ENCODE measurements at regions not wholly inside any gene's neighbourhood (a gene's known extent, or its start where the extent isn't known, plus 50 kb on each side); places are given as distances from the start of the nearest gene placed in this dataset.
"Not testable (repeated sequence)": the region's sequence is repeated elsewhere in the genome, so short reads cannot be mapped to it uniquely, and the experiment has no call there.

DNA sequence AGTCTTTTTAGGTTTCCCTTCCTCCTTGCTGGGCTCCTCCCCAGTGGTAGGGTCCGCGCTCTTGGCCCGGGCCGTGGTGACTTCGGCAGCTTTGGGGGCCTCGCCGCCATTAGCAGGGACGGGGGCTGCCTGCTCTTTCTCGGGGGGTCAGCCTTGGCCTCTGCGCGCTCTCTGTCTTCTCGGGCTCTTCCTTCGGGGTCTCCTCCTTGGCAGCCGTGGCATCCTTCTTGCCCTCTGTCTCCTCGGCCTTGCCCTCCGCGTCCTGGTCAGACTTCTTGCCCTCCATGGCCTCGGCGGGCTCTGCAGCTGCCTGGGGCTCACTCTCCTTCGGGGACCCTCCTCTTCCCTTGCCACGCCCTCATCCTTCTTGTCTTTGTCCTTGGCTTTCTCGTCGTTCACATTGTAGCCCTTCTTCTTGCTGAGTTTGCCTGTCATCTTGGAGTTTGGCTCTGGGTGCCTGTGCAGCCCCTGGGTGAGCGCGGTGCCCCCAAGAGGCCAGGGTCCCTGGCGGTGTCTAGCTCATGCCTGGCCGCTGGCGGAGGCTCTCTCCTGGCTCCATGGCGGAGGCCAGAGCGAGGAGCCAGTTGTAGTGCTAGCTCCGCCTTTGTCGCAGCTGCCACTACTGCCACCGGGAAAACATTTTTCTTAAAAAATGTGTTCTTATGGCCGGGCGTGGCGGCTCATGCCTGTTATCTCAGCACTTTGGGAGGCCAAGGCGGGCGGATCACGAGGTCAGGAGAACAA lies 283.0 kb upstream of the SGCG start:
- DNase-seq (ENCODE audit: low read depth in 4 of 4, low spot score in 3 of 4): no peak

DNA sequence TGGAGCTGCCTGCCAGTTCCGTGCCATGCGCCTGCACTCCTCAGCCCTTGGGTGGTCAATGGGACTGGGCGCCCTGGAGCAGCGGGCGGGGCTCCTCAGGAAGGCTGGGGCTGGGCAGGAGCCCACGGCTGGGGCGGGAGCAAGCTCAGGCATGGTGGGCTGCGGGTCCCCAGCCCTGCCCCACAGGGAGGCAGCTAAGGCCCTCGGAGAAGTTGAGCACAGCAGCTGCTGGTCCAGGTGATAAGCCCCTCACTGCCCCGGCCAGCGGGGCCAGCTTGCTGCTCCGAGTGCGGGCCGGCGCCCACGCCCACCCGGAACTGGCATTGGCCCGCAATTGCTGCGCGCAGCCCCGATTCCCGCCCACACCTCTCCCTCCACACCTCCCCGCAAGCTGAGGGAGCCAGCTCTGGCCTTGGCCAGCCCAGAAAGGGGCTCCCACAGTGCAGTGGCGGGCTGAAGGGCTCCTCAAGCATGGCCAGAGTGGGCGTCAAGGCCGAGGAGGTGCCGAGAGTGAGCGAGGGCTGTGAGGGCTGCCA lies 280.3 kb upstream of the SGCG start:
- not testable (repeated sequence) for DNase-seq (ENCODE audit: low read depth in 4 of 4, low spot score in 3 of 4)

DNA sequence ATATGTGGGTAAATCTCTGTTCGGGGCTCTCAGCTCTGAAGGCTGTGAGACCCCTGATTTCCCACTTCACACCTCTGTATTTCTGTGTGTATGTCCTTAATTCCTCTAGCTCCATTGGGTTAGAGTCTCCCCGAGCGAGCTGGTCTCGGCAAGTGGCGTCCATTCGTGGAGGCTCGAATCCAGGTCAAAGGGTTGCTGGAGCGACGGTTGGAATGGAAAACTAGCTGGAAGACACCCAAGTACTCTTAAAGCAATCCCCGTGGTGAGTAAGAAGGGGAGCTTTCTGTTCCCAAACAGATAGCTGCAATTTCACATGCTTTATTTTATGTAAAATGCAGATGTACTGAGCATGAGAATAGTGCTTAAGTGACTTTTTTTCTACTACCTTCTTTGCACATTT lies 277.5 kb upstream of the SGCG start:
- DNase-seq (ENCODE audit: low read depth in 4 of 4, low spot score in 3 of 4): no peak

DNA sequence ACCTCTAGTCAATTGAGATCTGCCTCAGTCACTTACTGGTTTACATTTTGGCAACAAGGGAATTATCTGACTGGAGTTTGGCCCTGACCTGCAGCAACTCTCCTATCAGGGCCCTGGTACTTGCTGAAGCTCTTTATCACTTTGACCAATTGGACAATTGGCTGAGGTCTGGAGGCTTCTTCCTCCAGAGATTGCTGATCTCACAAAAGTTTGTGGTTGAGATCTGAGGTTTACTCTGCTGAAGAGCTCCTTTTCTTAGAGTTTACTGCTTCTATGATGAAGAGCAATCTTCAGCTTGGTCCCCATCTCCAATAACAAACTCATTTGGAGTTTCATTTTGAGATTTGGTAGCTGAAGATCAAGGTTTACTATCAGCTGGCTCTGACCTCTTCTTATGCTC lies 276.9 kb upstream of the SGCG start:
- DNase-seq (ENCODE audit: low read depth in 4 of 4, low spot score in 3 of 4): no peak

DNA sequence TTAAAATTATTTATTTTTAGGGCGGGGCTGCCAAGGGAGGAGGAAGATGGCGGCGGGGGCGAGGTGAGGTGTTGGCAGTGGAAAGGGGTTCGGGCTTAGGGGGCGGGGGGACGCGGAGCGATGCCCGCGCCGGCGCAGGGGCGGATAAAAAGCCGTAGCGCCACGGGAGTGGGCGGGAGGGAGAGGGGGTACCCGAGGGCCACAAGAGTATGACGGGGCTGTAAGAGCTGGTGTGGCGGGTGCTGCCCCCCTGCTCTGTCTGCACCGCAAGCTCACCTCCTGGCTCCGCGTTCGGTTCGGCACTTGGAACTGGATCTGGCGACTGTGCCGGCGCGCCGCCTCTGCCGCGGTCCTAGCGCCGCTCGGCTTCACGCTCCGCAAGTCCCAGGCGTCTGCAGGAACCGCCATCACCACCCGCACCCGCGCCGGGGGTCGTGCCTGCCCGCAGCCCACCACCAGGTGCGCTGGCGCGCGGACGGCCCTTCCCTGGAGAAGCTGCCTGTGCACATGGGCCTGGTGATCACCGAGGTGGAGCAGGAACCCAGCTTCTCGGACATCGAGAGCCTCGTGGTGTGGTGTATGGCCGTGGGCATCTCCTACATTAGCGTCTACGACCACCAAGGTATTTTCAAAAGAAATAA lies 265.2 kb upstream of the SGCG start:
- no peak for DNase-seq (ENCODE audit: low read depth in 4 of 4, low spot score in 3 of 4)

DNA sequence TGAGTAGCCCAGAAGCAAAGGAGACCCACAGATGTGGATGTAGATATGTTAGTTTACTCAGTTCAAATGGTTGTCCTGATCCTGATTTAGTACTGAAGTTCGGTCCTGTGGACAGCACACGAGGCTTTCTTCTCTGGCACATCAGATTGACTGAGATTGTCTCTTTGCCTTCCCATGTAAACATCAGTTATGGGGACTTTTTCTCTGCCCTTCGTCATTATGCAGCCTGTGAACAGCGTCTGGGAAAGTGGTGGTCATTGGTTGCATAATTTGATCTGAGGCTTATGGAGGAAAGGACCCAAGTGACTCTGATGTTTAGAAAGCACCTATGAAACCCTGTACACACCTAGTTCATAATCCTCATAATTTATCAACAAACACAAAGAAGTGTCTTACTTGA lies 264.5 kb upstream of the SGCG start:
- not testable (repeated sequence) for DNase-seq (ENCODE audit: low read depth in 4 of 4, low spot score in 3 of 4)

DNA sequence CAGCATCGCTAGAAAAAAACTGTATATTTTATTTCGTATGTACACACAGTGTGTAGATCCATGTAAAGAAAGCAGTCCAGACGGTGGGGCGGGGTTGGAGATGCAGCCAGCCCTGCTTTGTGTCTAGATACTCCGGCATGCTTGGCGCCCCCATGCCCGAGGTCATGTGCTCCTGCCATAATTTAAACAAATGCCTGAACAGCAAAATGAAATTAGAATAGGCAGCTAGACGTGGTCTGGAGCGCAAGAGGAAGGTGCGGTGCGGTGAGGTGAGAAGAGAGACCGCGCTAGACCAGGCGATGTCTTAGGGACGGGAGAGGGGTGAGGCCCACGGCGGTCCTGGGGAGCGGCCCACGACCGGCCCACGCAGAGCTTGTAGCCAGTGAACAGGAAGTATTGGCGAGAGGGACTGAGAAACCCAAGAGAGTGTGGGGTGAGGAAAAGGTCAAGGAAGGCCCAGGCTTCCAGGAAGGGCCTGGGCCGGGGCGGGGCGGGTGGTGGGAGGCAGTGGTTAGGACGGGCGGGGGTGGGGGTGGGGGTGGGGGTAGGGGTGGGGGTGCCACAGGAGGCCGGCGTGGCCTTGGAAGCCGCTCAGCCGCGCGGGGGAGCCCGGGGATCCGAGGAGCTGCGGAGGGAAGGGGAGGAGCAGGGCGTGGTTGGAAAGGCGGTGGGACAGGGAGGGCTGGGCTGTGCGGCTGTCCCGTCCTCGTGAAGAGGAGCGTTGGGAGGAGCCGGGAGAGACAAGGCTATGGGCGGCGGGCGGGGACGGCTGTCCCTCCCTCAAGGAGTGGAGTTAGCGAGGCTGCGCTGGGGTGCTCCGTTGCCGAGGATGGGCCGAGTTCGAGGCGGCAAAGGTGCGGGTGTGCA lies 254.7 kb upstream of the SGCG start:
- DNase-seq (ENCODE audit: low read depth in 4 of 4, low spot score in 3 of 4): no peak

DNA sequence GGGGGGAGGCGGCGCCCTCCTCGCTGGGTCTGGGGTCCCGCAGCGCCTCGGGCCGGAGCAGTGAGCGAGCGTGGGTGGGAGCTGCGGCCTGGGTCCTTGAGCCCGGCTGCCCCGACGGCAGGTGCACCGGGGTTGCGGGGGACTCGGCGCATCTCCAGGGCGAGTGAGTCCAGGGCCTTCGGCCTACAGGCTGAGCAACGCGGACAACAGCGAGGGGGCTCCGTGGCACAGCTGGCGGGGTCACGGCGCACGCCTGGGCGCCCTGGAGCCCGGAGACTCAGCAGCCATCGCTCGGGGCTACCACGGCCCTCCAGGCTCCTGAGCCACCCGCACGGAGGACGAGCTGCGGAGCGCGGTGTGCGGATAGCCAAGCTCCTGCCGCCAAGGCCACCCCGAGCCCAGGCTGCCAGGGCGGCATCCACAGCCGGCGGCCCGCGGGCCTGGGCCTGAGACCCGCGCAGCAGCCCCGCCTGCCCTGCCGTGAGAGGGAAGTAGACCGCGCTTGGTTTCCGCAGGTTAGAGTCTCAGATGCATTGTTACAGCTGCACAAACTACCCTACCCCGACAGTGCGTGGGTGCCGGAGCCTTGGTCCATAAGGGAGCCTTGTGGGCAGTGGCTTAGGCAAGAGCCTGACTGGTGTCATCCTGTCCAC lies 253.9 kb upstream of the SGCG start:
- DNase-seq (ENCODE audit: low read depth in 4 of 4, low spot score in 3 of 4): no peak

DNA sequence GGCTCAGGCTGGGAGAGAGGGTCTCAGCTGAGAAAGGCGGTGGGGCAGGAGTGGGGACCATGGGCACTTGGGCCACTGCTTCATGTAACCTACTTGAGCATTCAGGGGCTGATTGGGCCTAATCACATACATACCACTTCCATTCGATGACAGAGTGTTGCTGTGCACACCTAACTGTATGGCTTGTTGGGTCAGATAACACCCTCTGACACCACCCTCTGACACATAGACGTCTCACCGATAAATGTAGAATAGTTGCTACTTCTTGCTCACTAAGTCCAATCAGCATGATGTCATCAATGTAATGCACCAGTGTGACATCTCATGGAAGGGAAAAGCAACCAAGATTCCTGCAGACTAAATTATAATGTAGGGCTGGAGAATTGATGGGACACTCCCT lies 252.9 kb upstream of the SGCG start:
- DNase-seq (ENCODE audit: low read depth in 4 of 4, low spot score in 3 of 4): not testable (repeated sequence)

DNA sequence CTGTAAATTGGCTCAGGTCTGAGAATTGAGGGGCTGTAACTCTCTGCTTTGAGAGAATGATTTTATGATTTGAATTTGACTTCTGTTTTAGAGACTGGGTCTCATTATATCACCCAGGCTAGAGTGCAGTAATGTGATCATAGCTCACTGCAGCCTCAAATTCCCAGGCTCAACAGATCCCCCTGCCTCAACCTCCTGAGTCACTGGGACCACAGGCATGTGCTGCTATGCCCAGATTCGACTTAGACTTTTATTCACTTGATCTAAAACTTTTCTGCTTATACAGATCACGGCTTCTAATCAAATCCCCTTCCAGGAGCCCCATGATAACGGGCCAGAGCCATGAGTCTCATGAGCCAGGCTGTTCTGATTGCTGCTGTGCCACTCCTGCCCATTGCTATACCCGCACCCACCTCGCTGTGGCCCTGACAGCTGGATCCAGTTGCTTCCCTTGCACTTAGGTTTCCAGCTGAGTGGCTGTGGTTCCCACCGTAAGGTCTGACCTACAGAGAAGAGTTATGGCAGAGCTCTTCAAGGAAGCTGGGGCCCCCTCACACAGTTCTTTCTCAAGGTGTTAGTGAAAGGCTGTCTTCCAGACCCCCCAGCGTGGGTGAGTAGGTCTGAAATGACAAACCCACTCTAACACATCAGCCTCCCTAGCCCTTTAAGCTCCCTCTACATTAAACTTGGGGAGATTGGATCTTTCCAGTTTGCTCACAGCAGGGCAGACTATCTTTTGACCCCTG lies 251.2 kb upstream of the SGCG start:
- DNase-seq (ENCODE audit: low read depth in 4 of 4, low spot score in 3 of 4): no peak

DNA sequence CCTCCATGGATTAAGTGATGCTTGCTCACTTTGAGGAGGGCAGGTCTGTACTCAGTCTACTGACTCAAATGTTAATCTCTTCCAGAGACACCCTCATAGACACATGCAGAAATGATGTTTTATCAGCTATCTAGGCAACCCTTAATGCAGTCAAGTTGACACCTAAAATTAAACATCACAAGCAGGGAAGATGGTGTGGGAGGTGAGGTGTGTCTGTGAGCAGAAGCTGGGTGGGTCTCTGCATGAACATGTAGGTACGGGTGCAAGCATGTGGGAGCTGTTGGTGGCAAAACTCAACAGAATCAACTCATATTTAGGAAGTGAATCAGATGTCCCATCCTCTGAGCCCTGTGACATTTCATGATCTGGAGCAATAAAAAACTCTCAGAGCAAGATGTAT lies 249.2 kb upstream of the SGCG start:
- no peak for DNase-seq (ENCODE audit: low read depth in 4 of 4, low spot score in 3 of 4)

DNA sequence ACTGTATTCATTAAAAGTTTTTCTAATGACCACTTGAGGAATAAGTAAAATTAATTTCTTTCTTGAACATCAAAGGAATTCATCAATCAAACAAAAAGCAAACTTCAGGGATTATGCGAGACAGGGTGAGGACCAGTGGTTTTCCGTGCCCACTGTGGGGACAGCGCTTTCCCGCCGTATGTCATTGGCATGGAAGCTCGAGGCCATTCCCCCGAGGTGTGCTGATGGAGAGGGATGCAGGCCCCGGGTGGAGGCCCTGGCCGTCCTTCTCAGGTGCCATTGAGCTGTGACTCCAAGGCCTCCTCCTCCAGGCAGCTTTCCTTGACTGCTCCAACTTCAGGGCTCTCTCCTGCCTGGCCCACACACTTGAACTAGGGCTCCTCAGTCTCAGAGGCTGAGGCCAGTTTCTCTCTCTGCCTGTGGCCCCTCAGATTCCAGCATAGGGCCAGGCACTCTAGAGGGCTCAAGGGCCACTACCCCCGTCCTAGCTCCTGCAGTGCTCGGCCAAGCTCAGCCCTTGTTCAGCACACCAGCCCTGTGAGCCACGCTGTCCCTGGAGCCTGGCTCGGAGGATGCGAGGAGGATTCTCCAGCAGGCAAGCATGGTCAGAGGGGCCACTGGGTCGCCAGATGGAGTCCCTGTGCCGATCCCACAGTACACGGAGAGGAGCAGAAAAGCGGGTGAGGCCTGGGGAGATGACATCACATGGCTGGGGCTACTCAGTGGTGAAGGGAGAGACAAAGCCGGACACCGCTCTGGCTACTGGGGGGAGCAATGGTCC lies 248.0 kb upstream of the SGCG start:
- not testable (repeated sequence) for DNase-seq (ENCODE audit: low read depth in 4 of 4, low spot score in 3 of 4)

DNA sequence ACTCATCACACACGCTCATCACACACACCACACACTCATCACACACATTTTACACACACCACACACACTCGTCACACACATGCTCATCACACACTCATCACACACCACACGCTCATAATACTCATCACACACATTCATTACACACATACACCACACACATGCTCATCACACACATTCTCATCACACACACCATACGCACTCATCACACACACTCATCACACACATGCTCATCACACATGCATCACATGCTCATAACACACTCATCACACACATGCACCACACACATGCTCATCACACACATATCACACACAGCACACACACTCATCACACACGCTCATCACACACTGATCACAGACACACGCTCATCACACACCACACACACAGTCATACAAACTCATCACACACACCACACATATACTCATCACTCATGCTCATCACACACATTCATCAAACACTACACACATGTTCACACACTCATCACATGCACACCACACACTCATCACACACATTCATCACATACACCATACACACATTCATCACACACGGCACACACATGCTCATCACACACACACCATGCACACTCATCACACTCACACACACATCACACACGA lies 247.1 kb upstream of the SGCG start:
- DNase-seq (ENCODE audit: low read depth in 4 of 4, low spot score in 3 of 4): no peak

DNA sequence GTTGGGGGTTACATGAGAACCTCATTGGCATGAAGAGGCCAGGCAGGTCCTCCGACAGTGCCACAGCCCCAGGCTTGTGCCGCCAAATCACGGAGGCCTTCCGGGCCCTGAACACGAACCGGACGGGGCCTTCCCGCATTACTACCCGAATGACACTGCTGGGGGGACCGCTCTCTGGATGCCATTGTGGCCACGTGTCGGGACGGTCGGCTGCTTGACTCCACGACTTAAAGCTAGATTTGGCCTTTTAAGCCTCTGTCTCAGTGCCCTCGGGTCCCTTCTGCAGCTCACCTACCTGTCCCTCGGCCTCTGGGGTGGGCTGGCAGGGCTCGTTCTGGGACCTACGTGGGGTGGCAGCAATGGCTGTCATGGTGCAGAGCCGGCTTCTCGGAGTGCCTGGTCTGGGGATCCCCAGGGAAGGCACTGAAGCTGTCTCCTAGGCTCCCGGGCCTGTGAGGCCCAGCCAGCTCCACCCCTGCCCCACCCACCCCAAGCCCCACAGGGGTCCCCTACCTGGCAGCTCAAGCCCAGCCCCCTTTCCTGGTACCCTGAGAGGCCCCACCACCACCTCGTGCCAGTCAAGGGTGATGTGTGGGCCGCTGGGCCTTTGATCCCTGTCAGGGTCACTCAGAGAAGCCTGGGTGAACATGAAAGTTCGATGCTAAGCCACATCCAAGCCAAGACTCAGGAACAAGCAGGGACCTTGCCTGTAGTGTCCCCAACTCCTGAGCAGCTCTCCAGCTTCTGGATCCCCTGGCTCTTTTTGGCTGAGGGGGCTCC lies 245.8 kb upstream of the SGCG start:
- DNase-seq (ENCODE audit: low read depth in 4 of 4, low spot score in 3 of 4): no peak

DNA sequence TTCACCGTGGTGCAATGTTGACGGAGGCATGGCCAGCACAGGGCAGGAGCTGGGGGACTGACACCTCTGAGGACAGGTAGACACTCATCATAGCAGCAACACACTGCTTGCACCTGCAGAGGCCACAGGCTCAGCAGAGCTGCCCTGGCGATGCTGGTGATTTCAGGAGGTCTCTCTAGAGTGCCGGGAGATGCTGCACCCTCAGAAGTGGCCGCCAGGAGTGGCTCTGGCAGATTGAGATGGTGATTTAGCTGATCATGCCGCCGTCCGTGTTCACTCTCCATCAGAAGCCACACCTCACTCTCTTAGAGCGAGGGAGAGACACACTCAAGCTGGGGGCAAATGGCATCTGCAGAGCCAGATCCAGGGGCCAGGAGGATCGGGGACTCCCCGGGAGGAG lies 244.6 kb upstream of the SGCG start:
- DNase-seq (ENCODE audit: low read depth in 4 of 4, low spot score in 3 of 4): no peak

DNA sequence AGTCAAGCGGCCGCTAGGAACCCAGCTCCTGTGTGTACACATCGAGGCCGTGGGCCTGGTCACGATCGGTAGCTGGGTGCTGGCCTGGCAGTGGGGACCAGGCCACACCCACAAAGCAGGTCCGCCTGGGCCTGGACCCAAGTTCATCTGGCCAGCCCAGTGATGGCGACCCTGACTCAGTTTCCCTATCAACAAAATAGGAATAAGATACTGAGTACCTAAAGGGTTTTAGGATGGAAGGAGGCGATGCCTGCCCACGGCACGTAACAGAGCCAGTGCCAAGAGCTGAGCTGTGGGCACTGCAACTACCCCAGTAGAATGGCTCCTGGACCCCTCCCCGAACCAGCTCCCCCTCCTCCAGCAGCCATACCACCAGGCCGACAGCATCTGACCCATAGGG lies 243.5 kb upstream of the SGCG start:
- DNase-seq (ENCODE audit: low read depth in 4 of 4, low spot score in 3 of 4): no peak

DNA sequence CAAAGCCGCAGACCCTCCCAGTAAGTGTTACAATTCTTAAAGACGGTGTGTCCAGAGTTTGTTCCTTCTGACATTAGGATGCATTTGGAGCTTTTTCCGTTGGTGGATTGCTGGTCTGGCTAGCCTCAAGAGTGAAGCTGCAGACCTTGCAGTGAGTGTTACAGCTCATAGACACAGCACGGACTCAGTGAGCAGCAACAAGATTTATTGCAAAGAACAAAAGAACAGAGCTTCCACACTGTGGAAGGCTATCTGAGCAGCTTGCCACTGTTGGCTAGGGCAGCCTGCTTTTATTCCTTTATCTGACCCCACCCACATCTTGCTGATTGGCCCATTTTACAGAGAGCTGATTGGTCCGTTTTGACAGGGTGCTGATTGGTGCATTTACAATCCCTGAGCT lies 242.8 kb upstream of the SGCG start:
- DNase-seq (ENCODE audit: low read depth in 4 of 4, low spot score in 3 of 4): no peak

DNA sequence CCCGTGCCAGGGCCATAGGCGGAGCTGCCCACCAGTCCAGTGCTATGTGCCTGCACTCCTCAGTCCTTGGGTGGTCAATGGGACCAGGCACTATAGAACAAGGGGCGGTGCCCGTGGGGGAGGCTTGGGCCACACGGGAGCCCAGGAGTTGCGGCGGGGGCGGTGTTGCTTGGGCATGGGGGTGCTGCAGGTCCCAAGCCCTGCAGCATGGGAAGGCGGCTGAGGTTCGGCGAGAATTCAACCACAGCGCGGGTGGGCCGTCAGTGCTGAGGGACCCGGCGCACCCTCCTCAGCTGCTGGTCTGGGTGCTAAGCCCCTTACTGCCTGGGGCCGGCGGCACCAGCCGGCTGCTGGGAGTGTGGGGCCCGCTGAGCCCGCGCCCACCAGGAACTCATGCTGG lies 242.2 kb upstream of the SGCG start:
- no peak for DNase-seq (ENCODE audit: low read depth in 4 of 4, low spot score in 3 of 4)

All from left renal pelvis (tissue), 4 donors.